K562 (cell line): ENCODE measurements at regions not wholly inside any gene's neighbourhood (a gene's known extent, or its start where the extent isn't known, plus 50 kb on each side); places are given as distances from the start of the nearest gene placed in this dataset.

Source experiments
- ATAC-seq: fragments of 200-7000 bp; cut with Tn5 transposase; 3 replicates; pipeline ENCODE4 v1.9.1; 2020; ENCODE audit warnings: moderate library complexity
- BruUV-seq: library from RNA; stranded (reverse); fragments of 400-500 nt; replicated peaks from 2 replicates; lab custom pipeline; 2021; lab: Mats Ljungman, UMichigan
- CTCF ChIA-PET: fragments of 300-600 bp; formaldehyde crosslinking; extraction: SDS; loops from one replicate; lab custom pipeline; 2021; ENCODE audit warnings: low intra/inter-chr PET ratio; lab: Yijun Ruan, JAX
- POLR2A ChIA-PET: fragments of 300-600, 350-650 bp; sonication (Branson Sonifier 250); formaldehyde crosslinking; extraction: SDS; loops from one replicate; lab custom pipeline; 2021; ENCODE audit warnings: antibody characterized with exemption, inconsistent platforms; lab: Yijun Ruan, JAX
- DNase-seq, 4 experiments: peaks; one replicate each; pipeline versions ENCODE4 v3.0.0 to v3.0.0-alpha.2; 2011 to 2018; ENCODE audit warnings: low spot score in 3 of 4, mixed read lengths in 3 of 4; ENCODE audit errors: extremely low read depth in 1 of 4
- FAIRE-seq: peaks from 2 replicates; lab custom pipeline; 2011; peaks lifted over from hg19 to GRCh38; lab: Jason Lieb, UNC
- H2AFZ ChIP-seq: 2 replicates; pipeline ENCODE4 v1.6.0; 2011; ENCODE audit warnings: low read depth, low read length, control low read depth, inconsistent platforms
- H3K27ac ChIP-seq: fragments of 200-600 bp; 3 replicates; pipeline ENCODE4 v1.8.0; 2011; ENCODE audit warnings: low read depth, mild to moderate bottlenecking, control low read depth, inconsistent platforms, low read length, moderate library complexity, mixed read lengths; ENCODE audit errors: extremely low read depth
- H3K27me3 ChIP-seq, 2 experiments: fragments of 300-600 bp in 1 of 2; 2 replicates in 1 of 2; 3 replicates in 1 of 2; pipeline versions ENCODE4 v1.6.0 to v1.8.0; 2011; ENCODE audit warnings: inconsistent platforms in 2 of 2, low read length in 2 of 2, mild to moderate bottlenecking in 1 of 2, mixed read lengths in 1 of 2, moderate library complexity in 1 of 2; ENCODE audit not compliant: control insufficient read depth in 2 of 2, insufficient read depth in 2 of 2
- H3K36me3 ChIP-seq: fragments of 300-600 bp; 3 replicates; pipeline ENCODE4 v1.8.0; 2011; ENCODE audit warnings: mild to moderate bottlenecking, low read length, inconsistent platforms; ENCODE audit not compliant: control insufficient read depth, insufficient read depth
- H3K4me1 ChIP-seq, 2 experiments: fragments of 200-600 bp in 1 of 2; replicated peaks in 1 of 2; 2 replicates in 1 of 2; 3 replicates in 1 of 2; pipeline versions ENCODE4 v1.5.1 to v1.8.0; 2011; ENCODE audit warnings: inconsistent platforms in 2 of 2, low read length in 2 of 2, mild to moderate bottlenecking in 1 of 2, mixed read lengths in 1 of 2, moderate library complexity in 1 of 2; ENCODE audit not compliant: control insufficient read depth in 2 of 2, insufficient read depth in 2 of 2
- H3K4me2 ChIP-seq: 2 replicates; pipeline ENCODE4 v1.6.1; 2011; ENCODE audit warnings: low read length, control low read depth, inconsistent platforms, mixed read lengths; ENCODE audit not compliant: insufficient read depth
- H3K4me3 ChIP-seq: fragments of 200-600 bp; sonication (generic), shearing (Covaris generic); 2 replicates; pipeline ENCODE4 v1.5.1; 2016; ENCODE audit warnings: control low read depth, inconsistent platforms
- H3K79me2 ChIP-seq: fragments of 200-600 bp; 3 replicates; pipeline ENCODE4 v1.8.0; 2011; ENCODE audit warnings: low read length, inconsistent platforms; ENCODE audit not compliant: control insufficient read depth, insufficient read depth
- H3K9ac ChIP-seq, 2 experiments: 2 replicates each; pipeline versions ENCODE4 v1.6.0 to v1.6.1; 2011; ENCODE audit warnings: low read depth in 2 of 2, low read length in 2 of 2, control low read depth in 1 of 2, inconsistent platforms in 1 of 2, mild to moderate bottlenecking in 1 of 2, mixed read lengths in 1 of 2; ENCODE audit not compliant: insufficient read depth in 1 of 2
- H3K9me1 ChIP-seq: one replicate; pipeline ENCODE4 v1.6.0; 2011; ENCODE audit warnings: inconsistent platforms, mild to moderate bottlenecking, low read length, moderate library complexity; ENCODE audit not compliant: control insufficient read depth, insufficient read depth
- H3K9me3 ChIP-seq: replicated peaks from 2 replicates; pipeline ENCODE4 v1.5.1; 2011; ENCODE audit warnings: low read depth, low read length, inconsistent platforms; ENCODE audit not compliant: control insufficient read depth, insufficient read depth
- H4K20me1 ChIP-seq: replicated peaks from 2 replicates; pipeline ENCODE4 v1.6.1; 2011; ENCODE audit warnings: low read length, inconsistent platforms, mixed read lengths; ENCODE audit not compliant: control insufficient read depth, insufficient read depth
- ASH1L ChIP-seq: fragments of 450-650 bp; IDR thresholded peaks from 2 replicates; pipeline ENCODE4 v1.6.1; 2018; ENCODE audit warnings: borderline replicate concordance, mild to moderate bottlenecking, low read depth; ENCODE audit not compliant: partially characterized antibody
- BRD4 ChIP-seq: fragments of 200-600 bp; sonication (generic); IDR thresholded peaks from 2 replicates; pipeline ENCODE4 v1.6.1; 2017; ENCODE audit warnings: inconsistent platforms
- COPS2 ChIP-seq: fragments of 450-650 bp; conservative IDR thresholded peaks from 2 replicates; pipeline ENCODE4 v1.6.1; 2016; ENCODE audit warnings: mild to moderate bottlenecking, moderate library complexity
- FOXK1 ChIP-seq: sonication (generic); formaldehyde crosslinking; IDR thresholded peaks from 2 replicates; pipeline ENCODE4 v1.8.0; 2022; ENCODE audit warnings: missing genetic modification reagents, mild to moderate bottlenecking, borderline replicate concordance
- GATAD2A ChIP-seq: fragments of 450-650 bp; IDR thresholded peaks from 2 replicates; pipeline ENCODE4 v1.6.1; 2017
- HIVEP1 ChIP-seq: fragments of 250-450 bp; sonication (Bioruptor Pico); IDR thresholded peaks from 2 replicates; pipeline ENCODE4 v1.4.0; 2020; ENCODE audit warnings: mild to moderate bottlenecking
- KLF16 ChIP-seq: IDR thresholded peaks from 2 replicates; pipeline ENCODE4 v1.6.1; 2016; ENCODE audit warnings: antibody characterized with exemption
- MAFF ChIP-seq: IDR thresholded peaks from 2 replicates; pipeline ENCODE4 v1.6.1; 2012; ENCODE audit warnings: low read length, improper control_type of control experiment
- NUFIP1 ChIP-seq: fragments of 450-650 bp; IDR thresholded peaks from 2 replicates; pipeline ENCODE4 v1.6.1; 2018; ENCODE audit not compliant: partially characterized antibody
- RBM15 ChIP-seq: fragments of 200-400 bp; formaldehyde crosslinking; IDR thresholded peaks from 2 replicates; pipeline ENCODE4 v1.6.1; 2018; ENCODE audit warnings: mild to moderate bottlenecking, low read length, moderate library complexity; ENCODE audit not compliant: insufficient read depth
- SMARCA4 ChIP-seq: fragments of 450-650 bp; IDR thresholded peaks from 2 replicates; pipeline ENCODE4 v1.6.1; 2016
- SPI1 ChIP-seq: IDR thresholded peaks from 2 replicates; pipeline ENCODE4 v1.6.1; 2011; ENCODE audit warnings: low read depth, low read length, control low read depth, borderline replicate concordance
- ZNF589 ChIP-seq: fragments of 200-800 bp; sonication (Bioruptor generic); IDR thresholded peaks from 2 replicates; pipeline ENCODE4 v1.6.1; 2016; ENCODE audit warnings: low read depth, missing genetic modification characterization, missing compliant biosample characterization
- WGBS: fragments of 100-300 bp; shearing (Covaris generic); methylation state at CpG from one replicate; pipeline ENCODE4 v1.1.6; 2016; ENCODE audit warnings: low coverage, mixed read lengths; ENCODE audit not compliant: insufficient coverage; ENCODE audit errors: missing lambda C conversion rate; 5-methylcytosine and 5-hydroxymethylcytosine counted together
- in situ Hi-C: fragments of 300-500 bp; cut with MboI; formaldehyde crosslinking; loops from 4 replicates; pipeline ENCODE4 v1.15.0; 2018; ENCODE audit warnings: inconsistent platforms, mixed read lengths
- intact Hi-C: fragments of 100-400 bp; cut with micrococcal nuclease; formaldehyde crosslinking; loops from 2 replicates; pipeline ENCODE4 v1.14.2; 2022
- TF ChIP-seq, protein P1 (sequence below), 2 experiments: fragments of 450-650 bp; IDR thresholded peaks; 2 replicates each; pipeline ENCODE4 v1.6.1; 2018; ENCODE audit warnings: mild to moderate bottlenecking in 2 of 2, low read depth in 1 of 2; ENCODE audit not compliant: partially characterized antibody in 2 of 2

DNA sequence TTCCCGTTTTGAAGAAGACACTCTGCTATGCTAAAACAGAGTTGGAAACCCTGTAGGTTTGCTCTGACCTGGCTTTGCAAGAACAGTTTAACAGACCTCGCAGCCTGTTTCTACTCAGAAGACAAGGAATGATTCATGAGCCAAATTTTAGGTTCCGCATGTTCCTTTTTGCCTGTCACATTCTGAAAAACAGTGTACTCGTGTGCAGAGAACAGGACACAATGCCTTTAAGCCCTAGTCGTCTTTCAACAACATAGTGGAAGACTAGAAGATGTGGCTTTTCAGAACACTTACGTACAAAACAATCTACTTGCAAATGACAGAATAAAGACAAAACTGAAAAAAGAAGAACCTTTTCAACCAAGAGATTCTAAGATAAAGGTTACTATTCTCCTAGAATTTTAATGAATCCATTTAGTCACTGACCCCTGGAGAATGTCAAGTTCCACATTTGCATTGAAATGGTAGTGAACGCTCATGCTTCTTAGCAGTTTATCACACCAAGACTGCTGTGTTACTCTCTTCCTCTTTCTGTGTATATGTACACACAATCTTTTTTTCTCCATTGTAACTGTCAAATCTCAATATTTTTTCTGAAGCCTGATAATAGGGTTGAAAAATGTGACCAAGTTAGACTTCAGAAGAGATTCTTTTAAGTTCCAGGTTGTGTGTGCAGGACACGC lies 220.7 kb upstream of the NRSN1 start:
- H3K27ac ChIP-seq, result no peak overlapping the region
- H3K4me2 ChIP-seq, result no peak overlapping the region
- TF ChIP-seq SMARCA4 (no peak), BRD4 (no peak), COPS2 (no peak), GATAD2A (no peak), HIVEP1 (CRISPR knock-in tag) (no peak), RBM15 (no peak), KLF16 (no peak), ASH1L (no peak), ZNF589 (CRISPR knock-in tag) (no peak), NUFIP1 (no peak), MAFF (no peak), FOXK1 (CRISPR knock-in tag) (no peak), SPI1 (no peak)
- TF ChIP-seq, protein P1, sequence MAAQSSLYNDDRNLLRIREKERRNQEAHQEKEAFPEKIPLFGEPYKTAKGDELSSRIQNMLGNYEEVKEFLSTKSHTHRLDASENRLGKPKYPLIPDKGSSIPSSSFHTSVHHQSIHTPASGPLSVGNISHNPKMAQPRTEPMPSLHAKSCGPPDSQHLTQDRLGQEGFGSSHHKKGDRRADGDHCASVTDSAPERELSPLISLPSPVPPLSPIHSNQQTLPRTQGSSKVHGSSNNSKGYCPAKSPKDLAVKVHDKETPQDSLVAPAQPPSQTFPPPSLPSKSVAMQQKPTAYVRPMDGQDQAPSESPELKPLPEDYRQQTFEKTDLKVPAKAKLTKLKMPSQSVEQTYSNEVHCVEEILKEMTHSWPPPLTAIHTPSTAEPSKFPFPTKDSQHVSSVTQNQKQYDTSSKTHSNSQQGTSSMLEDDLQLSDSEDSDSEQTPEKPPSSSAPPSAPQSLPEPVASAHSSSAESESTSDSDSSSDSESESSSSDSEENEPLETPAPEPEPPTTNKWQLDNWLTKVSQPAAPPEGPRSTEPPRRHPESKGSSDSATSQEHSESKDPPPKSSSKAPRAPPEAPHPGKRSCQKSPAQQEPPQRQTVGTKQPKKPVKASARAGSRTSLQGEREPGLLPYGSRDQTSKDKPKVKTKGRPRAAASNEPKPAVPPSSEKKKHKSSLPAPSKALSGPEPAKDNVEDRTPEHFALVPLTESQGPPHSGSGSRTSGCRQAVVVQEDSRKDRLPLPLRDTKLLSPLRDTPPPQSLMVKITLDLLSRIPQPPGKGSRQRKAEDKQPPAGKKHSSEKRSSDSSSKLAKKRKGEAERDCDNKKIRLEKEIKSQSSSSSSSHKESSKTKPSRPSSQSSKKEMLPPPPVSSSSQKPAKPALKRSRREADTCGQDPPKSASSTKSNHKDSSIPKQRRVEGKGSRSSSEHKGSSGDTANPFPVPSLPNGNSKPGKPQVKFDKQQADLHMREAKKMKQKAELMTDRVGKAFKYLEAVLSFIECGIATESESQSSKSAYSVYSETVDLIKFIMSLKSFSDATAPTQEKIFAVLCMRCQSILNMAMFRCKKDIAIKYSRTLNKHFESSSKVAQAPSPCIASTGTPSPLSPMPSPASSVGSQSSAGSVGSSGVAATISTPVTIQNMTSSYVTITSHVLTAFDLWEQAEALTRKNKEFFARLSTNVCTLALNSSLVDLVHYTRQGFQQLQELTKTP (IDR thresholded peaks at IDR 0.05; ENCODE audit: low read depth in 1 of 2, partially characterized antibody in 2 of 2), result no peak
- no peaks in the 10 kb centered on the region for H4K20me1 ChIP-seq
- intact Hi-C loops (no loop called here), in situ Hi-C loops (no loop called here)
- 7% methylated on average over 8 of the region's 8 CpGs for WGBS
- H3K9me3 ChIP-seq, result no peaks in the 10 kb centered on the region; the same call in 1 of the 2 replicates
- H3K4me3 ChIP-seq, result no peak overlapping the region
- CTCF ChIA-PET, result no interaction called here
- H3K27me3 ChIP-seq, result no peaks in the 10 kb centered on the region
- no peak overlapping the region for H2AFZ ChIP-seq
- BruUV-seq, result no TSS peak
- POLR2A ChIA-PET, result no interaction called here
- no peaks in the 10 kb centered on the region for H3K79me2 ChIP-seq
- ATAC-seq, result no peak
- H3K4me1 ChIP-seq, result no peaks in the 10 kb centered on the region
- no peaks in the 10 kb centered on the region for H3K9me1 ChIP-seq
- H3K9ac ChIP-seq, result no peak overlapping the region
- no peak for DNase-seq
- H3K36me3 ChIP-seq, result no peaks in the 10 kb centered on the region
- FAIRE-seq, result no peak
